Body of pancreas (tissue), 4 donors: ENCODE measurements at regions not wholly inside any gene's neighbourhood (a gene's known extent, or its start where the extent isn't known, plus 50 kb on each side); places are given as distances from the start of the nearest gene placed in this dataset.

Experiments
- ATAC-seq: fragments of 150-250 bp; one replicate; pipeline ENCODE4 v1.9.1; 2016
- DNase-seq, 4 donors: peaks; one replicate each; pipeline ENCODE4 v3.0.0-alpha.2; 2019
- H3K27ac ChIP-seq, 4 donors: fragments of 200-600 bp; sonication (generic); 1 replicate in 3 of 4; 2 replicates in 1 of 4; pipeline versions ENCODE4 v1.5.1 to v1.6.1; 2016 to 2019; ENCODE audit warnings: mild to moderate bottlenecking in 1 of 4, mixed read lengths in 1 of 4, moderate library complexity in 1 of 4
- H3K27me3 ChIP-seq, 2 donors: fragments of 200-600 bp; sonication (generic); one replicate each; pipeline ENCODE4 v1.6.0; 2016; ENCODE audit warnings: mild to moderate bottlenecking in 1 of 2
- H3K36me3 ChIP-seq, 2 donors: fragments of 200-600 bp; sonication (generic); replicated peaks in 1 of 2; 2 replicates each; pipeline ENCODE4 v1.5.1; 2016; ENCODE audit warnings: low read depth in 2 of 2; ENCODE audit not compliant: insufficient read depth in 1 of 2
- H3K4me1 ChIP-seq: fragments of 200-600 bp; sonication (generic); one replicate; pipeline ENCODE4 v1.6.0; 2016
- H3K4me3 ChIP-seq, 2 donors: fragments of 200-600 bp; sonication (generic); 1 replicate in 1 of 2; 2 replicates in 1 of 2; pipeline ENCODE4 v1.5.1; 2016 to 2019
- H3K9me3 ChIP-seq, 3 donors: fragments of 200-600 bp; sonication (generic); 1 replicate in 2 of 3; 2 replicates in 1 of 3; pipeline ENCODE4 v1.5.1; 2016
- CTCF ChIP-seq, 7 experiments: fragments of 450-650 bp in 4 of 7; fragments of 200-600 bp in 3 of 7; sonication (generic) in 3 of 7; IDR thresholded peaks; one replicate each; pipeline ENCODE4 v1.5.1; 2016 to 2019; ENCODE audit warnings: antibody characterized with exemption in 7 of 7
- POLR2A ChIP-seq, 3 donors: fragments of 450-650 bp; IDR thresholded peaks; one replicate each; pipeline ENCODE4 v1.6.1; 2016; ENCODE audit warnings: antibody characterized with exemption in 3 of 3, mild to moderate bottlenecking in 2 of 3
- WGBS, 2 donors: methylation state at CpG; one replicate each; pipeline ENCODE4 v1.1.5; 2017; 5-methylcytosine and 5-hydroxymethylcytosine counted together
- intact Hi-C: fragments of 100-400 bp; cut with DNase I; formaldehyde crosslinking; loops from one replicate; pipeline ENCODE4 v1.15.1; 2023

DNA sequence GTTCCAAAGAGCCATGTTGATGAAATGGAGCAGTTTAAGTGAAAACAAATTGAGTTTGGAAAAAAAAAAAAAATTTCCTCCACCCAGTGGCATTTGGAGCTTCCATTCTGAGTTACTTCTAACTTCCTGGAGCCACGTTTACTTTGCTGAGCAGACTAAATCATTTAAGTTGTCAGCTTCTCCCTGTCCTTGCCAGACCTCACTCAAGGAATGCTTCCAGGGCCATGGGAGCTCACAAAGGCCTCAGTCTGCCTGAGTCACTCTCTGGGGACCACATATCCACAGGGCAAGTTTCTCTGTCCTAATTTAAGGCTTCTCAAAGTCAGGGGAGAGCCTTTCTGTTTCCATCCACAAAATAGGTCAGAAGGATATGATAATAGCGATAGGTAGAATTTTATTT is 210.3 kb upstream of the TNC start:
- no peak overlapping the region for H3K27ac ChIP-seq
- peak in 3 of 4 donors; percentile 5 to 41 (median 13) for DNase-seq
- H3K36me3 ChIP-seq, result no peaks in the 10 kb centered on the region

GRCh38 chr9:115328677-115329076 is 210.7 kb upstream of the TNC start:
- Histone ChIP-seq H3K4me3 (no peak overlapping the region), H3K4me1 (no peaks in the 10 kb centered on the region), H3K27ac (no peak overlapping the region), H3K36me3 (no peaks in the 10 kb centered on the region), H3K9me3 (no peaks in the 10 kb centered on the region), H3K27me3 (no peaks in the 10 kb centered on the region)
- TF ChIP-seq POLR2A (IDR thresholded peaks at IDR 0.05), result no peak
- TF ChIP-seq CTCF (IDR thresholded peaks at IDR 0.05), result no peak
- no peak for DNase-seq
- no peak for ATAC-seq
- intact Hi-C loops, result no loop called here

More for the DNA sequence above, 210.3 kb upstream of the TNC start:
- H3K27me3 ChIP-seq, result no peaks in the 10 kb centered on the region
- no peaks in the 10 kb centered on the region for H3K4me1 ChIP-seq
- ATAC-seq, result no peak
- H3K4me3 ChIP-seq, result no peak overlapping the region
- intact Hi-C loops, result no loop called here
- 41 to 44% methylated on average over 2 of the region's 2 CpGs for WGBS, 2 donors
- H3K9me3 ChIP-seq, result no peaks in the 10 kb centered on the region
- TF ChIP-seq POLR2A (IDR thresholded peaks at IDR 0.05) (no peak), CTCF (IDR thresholded peaks at IDR 0.05) (no peak)

DNA sequence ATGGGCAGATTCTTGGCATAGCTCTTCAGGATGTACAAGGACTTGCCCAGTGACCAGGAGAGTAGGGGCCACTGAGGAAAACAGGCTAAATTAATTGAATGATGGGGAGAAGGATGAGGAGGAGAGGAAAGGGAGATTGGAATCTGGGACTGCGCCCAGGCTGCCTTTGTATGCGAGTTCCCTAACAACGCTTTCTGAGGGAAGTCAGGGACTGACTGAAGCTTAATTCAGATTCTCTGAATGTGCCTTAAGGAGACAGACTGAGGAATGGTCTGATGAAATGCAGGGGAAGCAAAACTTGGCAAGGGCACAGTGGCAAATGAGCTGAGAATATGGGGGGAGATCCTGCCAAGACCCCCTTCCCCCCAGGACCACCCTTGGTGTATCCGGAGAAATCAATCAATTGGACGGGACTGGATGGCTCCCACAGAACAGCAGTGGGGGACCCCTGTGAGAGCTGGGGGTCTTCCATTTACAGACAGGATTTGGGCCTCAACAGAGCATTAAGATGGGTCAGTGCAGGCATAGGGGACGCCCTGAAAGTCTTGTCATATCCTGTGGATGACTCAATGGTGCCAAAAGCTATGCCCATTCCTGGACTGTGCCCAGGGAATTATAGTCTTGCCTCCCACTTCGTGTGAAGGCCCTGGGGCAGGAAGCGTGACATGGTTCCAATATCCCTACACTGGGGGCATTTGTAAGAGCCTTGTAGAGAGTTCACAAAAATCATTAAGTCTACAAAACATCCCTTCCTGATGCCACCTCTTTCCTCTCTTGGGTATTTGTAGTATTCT is 215.5 kb upstream of the TNC start:
- Histone ChIP-seq H3K36me3 (no peaks in the 10 kb centered on the region), H3K27ac (no peak overlapping the region), H3K4me3 (no peak overlapping the region), H3K27me3 (no peaks in the 10 kb centered on the region), H3K9me3 (no peaks in the 10 kb centered on the region), H3K4me1 (no peaks in the 10 kb centered on the region)
- ATAC-seq, result no peak
- no peak for DNase-seq
- TF ChIP-seq POLR2A (IDR thresholded peaks at IDR 0.05) (no peak), CTCF (IDR thresholded peaks at IDR 0.05) (no peak)
- intact Hi-C loops, result no loop called here
- WGBS, 2 donors, result 60 to 69% methylated on average over 7 to 8 of the region's 8 CpGs

GRCh38 chr9:115335439-115335838 is 217.5 kb upstream of the TNC start:
- Histone ChIP-seq H3K9me3 (no peaks in the 10 kb centered on the region), H3K36me3 (no peaks in the 10 kb centered on the region), H3K4me3 (no peak overlapping the region), H3K4me1 (no peaks in the 10 kb centered on the region), H3K27ac (no peak overlapping the region), H3K27me3 (no peaks in the 10 kb centered on the region)
- 65 to 66% methylated on average over 5 of the region's 5 CpGs for WGBS, 2 donors
- TF ChIP-seq CTCF (IDR thresholded peaks at IDR 0.05), result no peak
- ATAC-seq (no peak), DNase-seq (no peak)
- intact Hi-C loops, result no loop called here

DNA sequence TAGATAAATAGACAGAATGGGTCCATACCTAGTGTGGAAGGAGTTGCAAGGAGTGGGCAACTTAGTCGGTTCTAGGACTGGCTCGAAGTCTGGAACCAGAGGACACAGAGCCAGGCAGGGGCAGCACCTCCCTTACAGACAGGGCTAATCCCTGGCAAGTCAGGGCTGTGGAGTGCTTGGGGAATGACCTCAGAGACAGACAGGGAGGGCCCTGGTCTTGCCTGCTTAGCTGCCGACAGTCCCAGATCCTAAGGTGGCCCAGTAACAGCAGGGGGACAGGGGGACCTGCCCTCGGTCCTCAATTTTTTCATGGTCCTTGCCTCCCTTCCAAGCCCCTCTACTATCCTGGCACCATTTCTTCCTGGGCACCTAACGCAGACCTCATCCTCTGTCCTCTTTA is 222.4 kb upstream of the TNC start:
- no peaks in the 10 kb centered on the region for H3K36me3 ChIP-seq
- TF ChIP-seq CTCF (IDR thresholded peaks at IDR 0.05), result no peak
- TF ChIP-seq POLR2A (IDR thresholded peaks at IDR 0.05), result no peak
- ATAC-seq (no peak), DNase-seq (no peak)
- no peak overlapping the region for H3K4me3 ChIP-seq
- WGBS, 2 donors, result 61 to 72% methylated on average over 5 of the region's 5 CpGs
- H3K9me3 ChIP-seq, result no peaks in the 10 kb centered on the region
- H3K27ac ChIP-seq, result no peak overlapping the region
- intact Hi-C loops, result no loop called here
- no peaks in the 10 kb centered on the region for H3K4me1 ChIP-seq
- no peaks in the 10 kb centered on the region for H3K27me3 ChIP-seq
